ENCODE measurements at regions not wholly inside any gene's neighbourhood (a gene's known extent, or its start where the extent isn't known, plus 50 kb on each side); places are given as distances from the start of the nearest gene placed in this dataset.

DNA sequence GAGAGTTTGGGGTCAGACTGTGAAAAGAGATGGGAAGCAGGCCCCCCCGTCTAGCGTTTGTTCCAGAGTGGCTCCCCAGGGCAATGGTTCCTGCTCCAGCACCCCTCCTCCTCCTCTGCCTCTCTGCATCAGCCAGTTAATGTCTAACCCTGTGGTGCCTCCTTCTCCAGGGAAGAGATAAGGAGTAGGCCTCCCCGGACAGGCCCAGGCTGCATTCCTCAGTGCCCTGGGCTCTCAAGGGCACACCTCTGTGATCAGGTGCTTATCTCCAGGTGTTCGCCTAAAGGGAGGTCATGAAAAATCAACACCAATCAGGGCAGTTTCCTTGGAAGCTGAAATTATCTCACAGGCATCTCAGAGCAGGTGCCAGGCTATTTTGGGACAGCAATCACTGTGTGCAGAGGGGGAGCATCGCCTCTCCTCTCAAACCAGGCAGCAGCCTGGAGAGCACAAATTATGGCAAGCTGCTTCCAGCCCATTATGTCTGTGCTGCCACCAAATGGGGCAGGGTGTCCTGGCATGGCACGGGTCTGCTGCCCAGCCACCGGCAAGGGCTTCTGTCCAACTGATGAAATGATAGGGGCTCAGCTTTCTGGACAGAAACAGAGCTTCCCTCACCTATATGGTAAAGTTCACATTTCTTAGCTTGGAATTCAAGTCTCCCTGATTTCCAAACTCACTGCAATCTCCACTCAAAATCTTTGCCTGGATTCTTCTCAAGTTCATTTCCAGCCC, 255.8 kb upstream of the SLC14A2 start:
- Mint-ChIP-seq H3K27me3 (ENCODE audit: insufficient read depth, low read depth, poor library complexity) (peaks cover 2% of the 10 kb centered on the region), H3K4me1 (peaks cover 12% of the 10 kb centered on the region), H3K4me3 (no peak overlapping the region), H3K27ac (peak overlapping the region; percentile 77), H3K36me3 (ENCODE audit: low read depth) (no peaks in the 10 kb centered on the region), H3K9me3 (no peaks in the 10 kb centered on the region)
- H3K79me2 ChIP-seq (replicated peaks; ENCODE audit: insufficient read depth): no peaks in the 10 kb centered on the region
- peak overlapping the region; percentile 59; the same call in 1 of the 2 replicates for H2AFZ ChIP-seq
- H3K27ac ChIP-seq (ENCODE audit: low read depth): no peak overlapping the region
- no peaks in the 10 kb centered on the region for H3K36me3 ChIP-seq (ENCODE audit: insufficient read depth)
- TF ChIP-seq ZNF331 (CRISPR knock-in tag; IDR thresholded peaks at IDR 0.05; ENCODE audit: low read depth) (no peak), ZNF462 (CRISPR knock-in tag; IDR thresholded peaks at IDR 0.05) (no peak), EZH2 (IDR thresholded peaks at IDR 0.05; ENCODE audit: low read depth, unreplicated experiment) (no peak), POLR2AphosphoS5 (IDR thresholded peaks at IDR 0.05; ENCODE audit: low read depth) (no peak), ZNF114 (CRISPR knock-in tag; IDR thresholded peaks at IDR 0.05) (no peak), EZH2phosphoT487 (IDR thresholded peaks at IDR 0.05; ENCODE audit: unreplicated experiment) (no peak), JUNB (IDR thresholded peaks at IDR 0.05; ENCODE audit: unreplicated experiment) (no peak), ETS1 (IDR thresholded peaks at IDR 0.05) (no peak), CREB1 (CRISPR knock-in tag; IDR thresholded peaks at IDR 0.05; ENCODE audit: low read depth) (no peak), CTCF (conservative IDR thresholded peaks at IDR 0.05; ENCODE audit: low read depth in 2 of 2) (no peak)
- TF ChIP-seq, protein P1, sequence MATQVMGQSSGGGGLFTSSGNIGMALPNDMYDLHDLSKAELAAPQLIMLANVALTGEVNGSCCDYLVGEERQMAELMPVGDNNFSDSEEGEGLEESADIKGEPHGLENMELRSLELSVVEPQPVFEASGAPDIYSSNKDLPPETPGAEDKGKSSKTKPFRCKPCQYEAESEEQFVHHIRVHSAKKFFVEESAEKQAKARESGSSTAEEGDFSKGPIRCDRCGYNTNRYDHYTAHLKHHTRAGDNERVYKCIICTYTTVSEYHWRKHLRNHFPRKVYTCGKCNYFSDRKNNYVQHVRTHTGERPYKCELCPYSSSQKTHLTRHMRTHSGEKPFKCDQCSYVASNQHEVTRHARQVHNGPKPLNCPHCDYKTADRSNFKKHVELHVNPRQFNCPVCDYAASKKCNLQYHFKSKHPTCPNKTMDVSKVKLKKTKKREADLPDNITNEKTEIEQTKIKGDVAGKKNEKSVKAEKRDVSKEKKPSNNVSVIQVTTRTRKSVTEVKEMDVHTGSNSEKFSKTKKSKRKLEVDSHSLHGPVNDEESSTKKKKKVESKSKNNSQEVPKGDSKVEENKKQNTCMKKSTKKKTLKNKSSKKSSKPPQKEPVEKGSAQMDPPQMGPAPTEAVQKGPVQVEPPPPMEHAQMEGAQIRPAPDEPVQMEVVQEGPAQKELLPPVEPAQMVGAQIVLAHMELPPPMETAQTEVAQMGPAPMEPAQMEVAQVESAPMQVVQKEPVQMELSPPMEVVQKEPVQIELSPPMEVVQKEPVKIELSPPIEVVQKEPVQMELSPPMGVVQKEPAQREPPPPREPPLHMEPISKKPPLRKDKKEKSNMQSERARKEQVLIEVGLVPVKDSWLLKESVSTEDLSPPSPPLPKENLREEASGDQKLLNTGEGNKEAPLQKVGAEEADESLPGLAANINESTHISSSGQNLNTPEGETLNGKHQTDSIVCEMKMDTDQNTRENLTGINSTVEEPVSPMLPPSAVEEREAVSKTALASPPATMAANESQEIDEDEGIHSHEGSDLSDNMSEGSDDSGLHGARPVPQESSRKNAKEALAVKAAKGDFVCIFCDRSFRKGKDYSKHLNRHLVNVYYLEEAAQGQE (IDR thresholded peaks at IDR 0.05; ENCODE audit: unreplicated experiment): no peak
- H4K20me1 ChIP-seq (replicated peaks; ENCODE audit: insufficient read depth): no peaks in the 10 kb centered on the region
- no peak overlapping the region for H3K4me2 ChIP-seq
- no peak for DNase-seq (ENCODE audit: low spot score)
- no peaks in the 10 kb centered on the region for H3K9me2 ChIP-seq (ENCODE audit: insufficient read depth)
- ATAC-seq: peak; percentile 36; the same call in 2 of the 3 replicates
- H3K4me3 ChIP-seq: no peak overlapping the region
- H3F3A ChIP-seq (replicated peaks; ENCODE audit: low read depth): no peaks in the 10 kb centered on the region
- H3K4me1 ChIP-seq (ENCODE audit: insufficient read depth): no peaks in the 10 kb centered on the region
- no peaks in the 10 kb centered on the region for H3K27me3 ChIP-seq (ENCODE audit: insufficient read depth)
